Esophagus squamous epithelium (tissue), 5 donors: ENCODE measurements at regions not wholly inside any gene's neighbourhood (a gene's known extent, or its start where the extent isn't known, plus 50 kb on each side); places are given as distances from the start of the nearest gene placed in this dataset.
A peak's percentile ranks its signal among the peaks of the same experiment; 100 is the strongest.

Source experiments
- DNase-seq: peaks from one replicate; lab custom pipeline; 2025; lab: John Stamatoyannopoulos, UW
- H3K27ac ChIP-seq, 4 donors: fragments of 200-600 bp; sonication (generic); one replicate each; pipeline ENCODE4 v1.5.1; 2016 to 2019; ENCODE audit warnings: mild to moderate bottlenecking in 1 of 4
- H3K27me3 ChIP-seq, 4 donors: fragments of 200-600 bp; sonication (generic); 1 replicate in 3 of 4; 2 replicates in 1 of 4; pipeline versions ENCODE4 v1.5.1 to v1.6.0; 2017 to 2021; ENCODE audit warnings: antibody characterized with exemption in 1 of 4
- H3K36me3 ChIP-seq, 3 donors: fragments of 200-600 bp; sonication (generic); one replicate each; pipeline ENCODE4 v1.5.1; 2016 to 2019
- H3K4me1 ChIP-seq, 3 donors: fragments of 200-600 bp; sonication (generic); one replicate each; pipeline ENCODE4 v1.5.1; 2017 to 2019
- H3K4me3 ChIP-seq, 4 donors: fragments of 200-600 bp; sonication (generic); 1 replicate in 3 of 4; 2 replicates in 1 of 4; pipeline ENCODE4 v1.5.1; 2016 to 2019; ENCODE audit warnings: mild to moderate bottlenecking in 2 of 4, moderate library complexity in 1 of 4
- H3K9me3 ChIP-seq, 3 donors: fragments of 200-600 bp; sonication (generic); one replicate each; pipeline ENCODE4 v1.5.1; 2016 to 2019
- POLR2A ChIP-seq, 4 donors: fragments of 450-650 bp; IDR thresholded peaks; one replicate each; pipeline ENCODE4 v1.6.1; 2017; ENCODE audit warnings: antibody characterized with exemption in 4 of 4, mild to moderate bottlenecking in 4 of 4, moderate library complexity in 3 of 4
- WGBS, 2 donors: methylation state at CpG; one replicate each; pipeline ENCODE4 v1.1.5; 2018; 5-methylcytosine and 5-hydroxymethylcytosine counted together
- intact Hi-C: fragments of 100-400 bp; cut with DNase I; formaldehyde crosslinking; loops from one replicate; pipeline ENCODE4 v1.15.0; 2022
- TF ChIP-seq, protein P1 (sequence below), 6 experiments: fragments of 450-650 bp in 4 of 6; fragments of 200-600 bp in 2 of 6; sonication (generic) in 2 of 6; IDR thresholded peaks; one replicate each; pipeline ENCODE4 v1.5.1; 2016 to 2019; ENCODE audit warnings: antibody characterized with exemption in 6 of 6, mild to moderate bottlenecking in 4 of 6, moderate library complexity in 4 of 6
- donor health status: DM: yes; HTN: yes; CAD: no.

DNA sequence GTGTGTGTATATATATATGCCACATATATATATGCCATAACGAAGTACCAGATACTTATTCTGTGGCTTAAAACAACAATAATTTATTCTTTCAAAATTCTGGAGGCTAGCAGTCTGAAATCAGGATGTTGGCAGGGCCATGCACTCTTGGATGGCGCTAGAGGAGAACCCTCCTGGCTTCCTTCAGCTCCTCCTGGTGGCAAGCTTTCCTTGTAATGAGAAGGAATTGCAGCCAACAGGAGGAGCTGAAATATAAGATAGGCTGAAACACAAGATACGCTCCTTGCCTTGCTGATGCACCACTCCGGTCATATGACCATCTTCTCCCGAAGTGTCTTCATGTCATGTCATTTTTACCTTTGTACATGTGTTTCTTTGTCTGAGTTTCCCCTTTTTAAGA is 368.1 kb upstream of the CTNND2 start:
- intact Hi-C loops, result no loop called here
- Histone ChIP-seq H3K36me3 (no peaks in the 10 kb centered on the region), H3K27me3 (no peaks in the 10 kb centered on the region), H3K4me1 (no peaks in the 10 kb centered on the region), H3K27ac (no peak overlapping the region), H3K4me3 (no peak overlapping the region), H3K9me3 (no peaks in the 10 kb centered on the region)
- WGBS, 2 donors, result 54% methylated on average over 5 of the region's 5 CpGs
- DNase-seq, result no peak
- TF ChIP-seq, protein P1, sequence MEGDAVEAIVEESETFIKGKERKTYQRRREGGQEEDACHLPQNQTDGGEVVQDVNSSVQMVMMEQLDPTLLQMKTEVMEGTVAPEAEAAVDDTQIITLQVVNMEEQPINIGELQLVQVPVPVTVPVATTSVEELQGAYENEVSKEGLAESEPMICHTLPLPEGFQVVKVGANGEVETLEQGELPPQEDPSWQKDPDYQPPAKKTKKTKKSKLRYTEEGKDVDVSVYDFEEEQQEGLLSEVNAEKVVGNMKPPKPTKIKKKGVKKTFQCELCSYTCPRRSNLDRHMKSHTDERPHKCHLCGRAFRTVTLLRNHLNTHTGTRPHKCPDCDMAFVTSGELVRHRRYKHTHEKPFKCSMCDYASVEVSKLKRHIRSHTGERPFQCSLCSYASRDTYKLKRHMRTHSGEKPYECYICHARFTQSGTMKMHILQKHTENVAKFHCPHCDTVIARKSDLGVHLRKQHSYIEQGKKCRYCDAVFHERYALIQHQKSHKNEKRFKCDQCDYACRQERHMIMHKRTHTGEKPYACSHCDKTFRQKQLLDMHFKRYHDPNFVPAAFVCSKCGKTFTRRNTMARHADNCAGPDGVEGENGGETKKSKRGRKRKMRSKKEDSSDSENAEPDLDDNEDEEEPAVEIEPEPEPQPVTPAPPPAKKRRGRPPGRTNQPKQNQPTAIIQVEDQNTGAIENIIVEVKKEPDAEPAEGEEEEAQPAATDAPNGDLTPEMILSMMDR (IDR thresholded peaks at IDR 0.05), result peak in 1 of 6 experiments; percentile 17
- TF ChIP-seq POLR2A (IDR thresholded peaks at IDR 0.05), result no peak

DNA sequence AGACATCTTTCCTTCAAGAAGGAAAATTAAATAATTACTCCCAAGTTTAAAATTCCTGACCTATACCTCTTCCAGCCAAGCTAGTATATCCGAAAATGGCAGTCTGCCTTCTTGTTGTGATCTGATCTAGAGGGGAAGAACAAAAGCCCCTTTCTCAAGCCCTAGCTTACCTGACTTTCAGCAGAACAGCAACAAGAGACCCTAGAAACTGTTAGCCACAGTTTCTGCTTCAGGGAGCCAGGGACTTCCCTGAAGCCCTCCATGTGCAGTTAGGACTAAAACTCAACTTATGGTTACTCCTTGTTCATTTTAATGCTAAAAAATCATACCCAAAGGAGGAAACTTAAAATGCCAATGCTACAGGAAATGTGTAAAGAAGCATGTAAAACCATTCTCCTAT is 366.7 kb upstream of the CTNND2 start:
- TF ChIP-seq, protein P1 (IDR thresholded peaks at IDR 0.05), result no peak
- no peak for TF ChIP-seq POLR2A (IDR thresholded peaks at IDR 0.05)
- Histone ChIP-seq H3K27me3 (no peaks in the 10 kb centered on the region), H3K36me3 (no peaks in the 10 kb centered on the region), H3K27ac (no peak overlapping the region), H3K4me1 (no peaks in the 10 kb centered on the region), H3K9me3 (no peaks in the 10 kb centered on the region), H3K4me3 (no peak overlapping the region)
- WGBS, 2 donors, result 69 to 79% methylated on average over 1 of the region's 1 CpG
- intact Hi-C loops, result no loop called here
- no peak for DNase-seq

DNA sequence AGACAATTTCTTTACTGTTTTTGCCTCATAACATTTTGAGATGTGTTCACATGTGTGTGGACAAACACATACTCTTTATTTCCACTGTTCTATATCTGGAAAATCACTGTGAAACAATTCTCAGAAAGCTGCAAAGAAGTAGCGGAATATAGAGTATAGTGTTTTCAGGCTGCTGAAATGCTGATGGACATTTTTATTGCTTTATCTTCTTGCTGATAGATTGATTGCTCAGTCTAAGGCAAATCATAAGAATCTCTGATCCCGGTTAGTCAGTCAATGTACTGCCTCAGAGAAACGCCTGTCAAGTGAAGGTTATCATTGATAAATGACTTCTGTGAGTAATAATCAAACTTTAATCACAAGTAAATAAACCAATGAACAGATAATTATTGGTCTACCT is 364.9 kb upstream of the CTNND2 start:
- no peak for TF ChIP-seq POLR2A (IDR thresholded peaks at IDR 0.05)
- TF ChIP-seq, protein P1 (IDR thresholded peaks at IDR 0.05), result no peak
- H3K27me3 ChIP-seq, result no peaks in the 10 kb centered on the region
- no peaks in the 10 kb centered on the region for H3K9me3 ChIP-seq
- no peak overlapping the region for H3K4me3 ChIP-seq
- WGBS, 2 donors, result 50 to 68% methylated on average over 3 of the region's 3 CpGs
- no peaks in the 10 kb centered on the region for H3K4me1 ChIP-seq
- DNase-seq, result no peak
- H3K27ac ChIP-seq, result no peak overlapping the region
- intact Hi-C loops, result no loop called here
- no peaks in the 10 kb centered on the region for H3K36me3 ChIP-seq

DNA sequence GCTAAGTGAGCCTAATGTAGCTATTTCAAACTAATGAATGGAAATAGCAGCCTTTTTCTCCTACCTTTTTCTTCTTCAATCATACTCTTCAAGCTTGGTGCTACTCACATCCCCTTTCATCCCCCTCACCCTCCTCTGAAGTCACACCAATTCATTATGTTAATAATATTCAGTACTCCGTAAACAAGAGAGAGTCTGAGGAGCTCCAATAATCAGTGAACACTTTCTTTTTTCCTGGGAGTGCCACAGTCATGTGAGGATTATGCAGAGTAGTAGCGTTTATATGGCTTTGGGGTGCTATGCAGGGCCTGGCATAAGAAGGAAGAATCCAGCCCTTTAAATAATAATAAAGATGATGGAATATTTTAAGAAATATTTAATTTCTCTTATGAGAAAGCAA is 354.3 kb upstream of the CTNND2 start:
- H3K4me3 ChIP-seq, result no peak overlapping the region
- TF ChIP-seq POLR2A (IDR thresholded peaks at IDR 0.05), result no peak
- TF ChIP-seq, protein P1 (IDR thresholded peaks at IDR 0.05), result no peak
- H3K27me3 ChIP-seq, result no peaks in the 10 kb centered on the region
- DNase-seq, result no peak
- H3K27ac ChIP-seq, result no peak overlapping the region
- H3K4me1 ChIP-seq, result no peaks in the 10 kb centered on the region
- no peaks in the 10 kb centered on the region for H3K36me3 ChIP-seq
- 67 to 76% methylated on average over 2 of the region's 2 CpGs for WGBS, 2 donors
- H3K9me3 ChIP-seq, result no peaks in the 10 kb centered on the region
- intact Hi-C loops, result no loop called here

DNA sequence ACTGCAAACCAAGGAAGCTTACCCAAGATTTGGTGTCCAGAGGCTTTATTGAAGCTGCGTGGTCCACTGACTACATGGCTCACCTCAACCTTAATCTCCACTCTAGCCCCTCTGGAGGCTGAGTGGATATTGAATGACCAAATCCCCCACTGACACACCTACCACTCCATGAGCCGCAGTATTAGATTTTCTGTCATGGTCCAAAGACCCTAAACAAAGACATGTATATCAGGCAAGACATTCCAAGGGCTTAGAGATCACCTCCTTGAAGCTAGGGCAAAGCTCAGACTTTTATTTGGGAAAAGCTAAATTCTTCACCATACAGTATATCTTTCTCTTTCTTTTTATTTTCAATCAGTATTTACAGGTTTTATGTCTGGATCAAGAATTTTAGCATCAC is 346.2 kb upstream of the CTNND2 start:
- no peak overlapping the region for H3K4me3 ChIP-seq
- no peaks in the 10 kb centered on the region for H3K27me3 ChIP-seq
- DNase-seq, result no peak
- no peaks in the 10 kb centered on the region for H3K36me3 ChIP-seq
- 45 to 52% methylated on average over 2 of the region's 2 CpGs for WGBS, 2 donors
- H3K27ac ChIP-seq, result no peak overlapping the region
- intact Hi-C loops, result no loop called here
- no peaks in the 10 kb centered on the region for H3K9me3 ChIP-seq
- H3K4me1 ChIP-seq, result no peaks in the 10 kb centered on the region
- no peak for TF ChIP-seq POLR2A (IDR thresholded peaks at IDR 0.05)
- TF ChIP-seq, protein P1 (IDR thresholded peaks at IDR 0.05), result no peak
